ENCODE measurements at regions not wholly inside any gene's neighbourhood (a gene's known extent, or its start where the extent isn't known, plus 50 kb on each side); places are given as distances from the start of the nearest gene placed in this dataset.

DNA sequence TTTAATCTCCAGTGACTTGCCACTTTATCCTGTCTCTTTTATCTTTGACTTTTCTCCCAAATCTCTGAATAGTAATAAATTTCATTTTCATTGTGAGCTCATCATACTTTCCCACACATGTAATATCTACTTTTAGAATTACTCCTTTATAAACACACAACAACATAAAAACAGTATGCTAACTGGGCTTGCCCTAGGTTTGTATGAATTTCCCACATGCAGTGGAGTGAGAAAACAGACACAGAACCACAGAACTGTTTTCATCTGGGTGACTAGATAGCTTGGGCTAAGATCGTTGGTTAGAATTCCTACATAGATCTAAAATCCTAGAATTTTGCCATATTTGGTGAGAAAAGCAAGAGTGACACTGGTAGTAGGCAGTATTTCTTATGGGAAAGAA, 409.5 kb downstream of the SPRY1 start:
- no peak for TF ChIP-seq EZH2 (IDR thresholded peaks at IDR 0.05; ENCODE audit: low read length)
- TF ChIP-seq, protein P1, sequence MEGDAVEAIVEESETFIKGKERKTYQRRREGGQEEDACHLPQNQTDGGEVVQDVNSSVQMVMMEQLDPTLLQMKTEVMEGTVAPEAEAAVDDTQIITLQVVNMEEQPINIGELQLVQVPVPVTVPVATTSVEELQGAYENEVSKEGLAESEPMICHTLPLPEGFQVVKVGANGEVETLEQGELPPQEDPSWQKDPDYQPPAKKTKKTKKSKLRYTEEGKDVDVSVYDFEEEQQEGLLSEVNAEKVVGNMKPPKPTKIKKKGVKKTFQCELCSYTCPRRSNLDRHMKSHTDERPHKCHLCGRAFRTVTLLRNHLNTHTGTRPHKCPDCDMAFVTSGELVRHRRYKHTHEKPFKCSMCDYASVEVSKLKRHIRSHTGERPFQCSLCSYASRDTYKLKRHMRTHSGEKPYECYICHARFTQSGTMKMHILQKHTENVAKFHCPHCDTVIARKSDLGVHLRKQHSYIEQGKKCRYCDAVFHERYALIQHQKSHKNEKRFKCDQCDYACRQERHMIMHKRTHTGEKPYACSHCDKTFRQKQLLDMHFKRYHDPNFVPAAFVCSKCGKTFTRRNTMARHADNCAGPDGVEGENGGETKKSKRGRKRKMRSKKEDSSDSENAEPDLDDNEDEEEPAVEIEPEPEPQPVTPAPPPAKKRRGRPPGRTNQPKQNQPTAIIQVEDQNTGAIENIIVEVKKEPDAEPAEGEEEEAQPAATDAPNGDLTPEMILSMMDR (optimal IDR thresholded peaks at IDR 0.05 in 1 of 3, IDR thresholded peaks at IDR 0.05 in 1 of 3, conservative IDR thresholded peaks at IDR 0.05 in 1 of 3; ENCODE audit: extremely low read depth in 1 of 3, insufficient read depth in 2 of 3, low read length in 3 of 3) = no peak
